NCI-H226 (cell line): ENCODE measurements at regions not wholly inside any gene's neighbourhood (a gene's known extent, or its start where the extent isn't known, plus 50 kb on each side); places are given as distances from the start of the nearest gene placed in this dataset.
"Not testable (repeated sequence)": the region's sequence is repeated elsewhere in the genome, so short reads cannot be mapped to it uniquely, and the experiment has no call there.

Experiments used
- DNase-seq: peaks from one replicate; pipeline ENCODE4 v3.0.0-alpha.2; 2015

DNA sequence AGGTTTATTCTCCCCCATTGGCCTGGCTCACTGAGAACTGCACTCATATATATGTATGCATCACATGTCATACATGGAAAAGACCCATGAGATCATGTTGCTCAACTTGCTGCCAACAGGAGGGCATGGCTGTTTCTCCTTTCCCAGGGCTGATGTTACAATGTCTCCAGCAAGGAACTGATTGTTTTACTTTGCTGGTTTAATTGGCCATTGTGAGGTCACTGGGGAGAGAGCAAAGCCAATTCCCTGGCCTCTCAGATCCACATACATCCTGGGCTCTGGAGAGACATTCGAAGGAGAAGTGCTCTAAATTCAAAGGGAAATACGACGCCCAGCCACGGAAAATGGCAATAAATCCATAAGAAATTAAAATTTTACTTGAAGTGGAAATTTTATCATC is 287.8 kb downstream of the WDR11 start:
- DNase-seq = no peak

- DNase-seq = not testable (repeated sequence)
These were observed 294.7 kb downstream of the WDR11 start for GRCh38 chr10:121145802-121146395.

GRCh38 chr10:121148921-121149320 is 297.8 kb downstream of the WDR11 start:
- DNase-seq = no peak

- DNase-seq = no peak
These were observed 300.9 kb downstream of the WDR11 start for GRCh38 chr10:121152033-121152432.

- DNase-seq = no peak
These were observed 301.8 kb downstream of the WDR11 start for GRCh38 chr10:121152935-121153334.

- no peak for DNase-seq
These were observed 303.1 kb downstream of the WDR11 start for GRCh38 chr10:121154310-121154709.

GRCh38 chr10:121154846-121155245 is 303.7 kb downstream of the WDR11 start:
- no peak for DNase-seq

GRCh38 chr10:121155742-121156474 is 304.7 kb downstream of the WDR11 start:
- DNase-seq = no peak

DNA sequence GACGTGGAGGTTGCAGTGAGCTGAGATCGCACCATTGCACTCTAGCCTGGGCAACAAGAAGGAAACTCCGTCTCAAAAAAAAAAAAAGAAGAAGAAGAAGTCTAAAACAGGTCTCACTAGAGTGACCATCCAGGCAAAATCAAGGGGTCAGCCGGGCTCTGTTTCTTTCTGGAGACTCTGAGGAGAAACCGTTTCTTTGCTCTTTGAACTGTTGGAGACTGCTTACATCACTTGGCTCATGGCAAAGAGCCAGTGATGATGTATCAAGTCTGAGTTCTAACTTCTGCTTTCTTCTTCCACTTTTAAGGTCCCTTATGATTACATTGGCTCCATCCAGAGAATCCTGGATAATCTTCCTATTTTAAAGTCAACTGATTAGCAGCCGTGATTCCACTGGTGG is 306.8 kb downstream of the WDR11 start:
- no peak for DNase-seq

GRCh38 chr10:121158988-121159579 is 307.9 kb downstream of the WDR11 start:
- peak; percentile 18 for DNase-seq

DNA sequence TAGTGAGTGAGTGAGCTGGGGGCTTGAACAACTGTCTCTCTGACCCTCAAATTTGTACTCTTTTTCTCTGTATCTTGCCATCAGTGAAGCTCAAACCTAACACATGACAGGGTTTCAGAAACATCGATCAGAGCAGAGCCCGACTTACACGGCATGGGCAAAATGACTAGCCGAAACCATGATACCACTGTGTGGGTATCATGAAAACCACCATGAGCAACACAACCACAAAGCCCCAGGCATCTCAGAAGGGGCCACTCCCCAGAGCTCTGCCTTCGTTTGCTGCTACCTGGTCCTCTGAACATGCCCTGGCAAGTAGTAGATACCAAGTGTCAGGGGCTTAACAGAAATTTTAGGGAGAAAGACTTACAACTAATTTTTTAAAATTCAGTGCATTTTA is 308.5 kb downstream of the WDR11 start:
- DNase-seq = no peak

- DNase-seq = no peak
These were observed 314.1 kb downstream of the WDR11 start for GRCh38 chr10:121165276-121165675.

GRCh38 chr10:121167534-121168243 is 316.5 kb downstream of the WDR11 start:
- no peak for DNase-seq

DNA sequence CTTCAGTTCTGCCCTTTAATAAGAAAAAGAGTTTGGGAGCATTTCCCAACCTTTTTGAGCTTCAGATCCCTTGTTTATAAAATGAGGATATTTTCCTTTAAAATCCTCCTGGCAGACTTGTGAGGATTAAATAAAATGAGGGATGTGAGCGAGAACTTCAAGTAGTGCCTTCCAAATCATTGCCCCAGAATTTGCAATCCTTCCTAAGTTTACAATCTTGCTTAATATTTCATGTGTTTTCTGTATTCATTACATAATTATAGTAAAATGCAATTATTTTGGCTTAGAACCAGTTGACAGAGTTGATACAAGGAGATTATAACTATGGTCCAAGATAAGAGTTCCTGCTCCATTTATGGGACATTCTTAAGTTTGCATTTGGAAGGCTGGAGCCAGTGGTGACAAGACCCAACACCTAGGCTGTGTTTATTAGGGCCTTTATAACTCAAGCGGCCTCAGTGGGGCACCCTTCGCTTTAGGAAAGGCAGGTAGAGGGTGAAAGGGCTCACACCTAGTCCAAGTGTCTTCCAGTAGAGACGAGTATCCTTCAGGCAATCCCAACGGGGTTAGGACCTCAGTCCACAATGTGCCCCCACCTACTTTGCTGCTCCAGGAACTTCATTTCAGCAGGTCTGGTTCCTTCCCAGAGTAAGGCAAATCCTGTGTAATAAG is 317.5 kb downstream of the WDR11 start:
- DNase-seq = no peak

- no peak for DNase-seq
These were observed 318.2 kb downstream of the WDR11 start for GRCh38 chr10:121169406-121169805.

DNA sequence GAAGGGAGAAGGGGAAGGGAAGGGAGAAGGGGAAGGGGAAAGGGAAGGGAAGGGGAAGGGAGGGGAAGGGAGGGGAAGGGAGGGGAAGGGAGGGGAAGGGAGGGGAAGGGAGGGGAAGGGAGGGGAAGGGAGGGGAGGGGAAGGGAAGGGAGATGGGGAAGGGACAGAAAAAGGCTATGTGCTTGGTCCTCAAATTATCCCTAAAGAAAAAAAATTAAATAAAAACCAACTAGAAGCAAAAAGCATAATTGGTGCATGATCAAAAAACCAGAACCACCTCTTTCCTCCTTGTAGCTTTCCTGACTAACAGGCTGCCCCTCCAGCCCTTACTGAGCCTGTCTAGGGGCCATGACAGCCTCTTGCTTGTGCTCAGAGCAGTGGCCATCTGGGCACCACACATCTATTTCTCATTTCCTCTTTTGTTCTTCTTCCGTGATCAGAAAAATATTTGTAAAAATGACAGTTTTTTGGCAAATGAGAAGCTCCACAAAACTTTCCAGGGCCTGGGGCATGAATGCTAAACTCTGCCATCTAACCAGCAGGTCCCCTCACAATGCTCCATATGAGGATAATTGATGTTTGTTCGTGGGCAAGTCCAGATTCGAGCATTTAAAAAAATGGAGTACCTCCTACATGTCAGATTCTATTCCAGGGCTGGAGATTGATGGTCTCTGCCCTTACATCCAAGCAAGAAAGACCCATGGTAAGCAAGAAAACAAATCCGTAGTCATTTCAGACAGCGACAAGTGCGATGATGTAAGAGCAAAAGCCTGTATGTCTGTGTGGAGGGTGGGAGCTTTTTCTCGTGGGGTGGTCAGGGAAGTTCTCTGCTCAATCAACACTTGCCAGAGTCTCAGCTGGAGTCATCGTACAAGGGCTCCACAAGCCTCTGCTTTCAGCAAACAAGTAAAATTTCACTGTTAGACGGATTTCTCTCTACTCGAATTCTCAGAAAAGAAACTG is 320.9 kb downstream of the WDR11 start:
- DNase-seq = no peak

DNA sequence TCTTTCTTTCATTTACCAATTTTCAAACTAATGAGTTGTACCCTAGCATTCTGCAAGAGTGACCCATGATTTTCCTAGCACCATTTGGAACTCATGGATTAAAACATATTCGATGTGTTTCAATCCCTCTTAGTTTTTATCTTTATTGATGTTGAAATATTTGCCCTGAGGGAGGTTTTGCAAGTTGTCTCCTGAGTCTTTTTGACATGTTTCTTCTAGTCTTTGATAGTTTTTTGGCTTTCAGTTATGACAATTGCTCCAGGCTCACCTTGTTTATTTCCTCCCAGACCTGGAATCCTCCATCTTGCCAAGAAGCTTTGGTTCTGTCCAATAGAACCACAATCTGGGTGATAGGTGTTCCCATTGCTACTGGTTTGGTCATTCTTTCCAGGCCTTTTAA is 327.8 kb downstream of the WDR11 start:
- DNase-seq = no peak

DNA sequence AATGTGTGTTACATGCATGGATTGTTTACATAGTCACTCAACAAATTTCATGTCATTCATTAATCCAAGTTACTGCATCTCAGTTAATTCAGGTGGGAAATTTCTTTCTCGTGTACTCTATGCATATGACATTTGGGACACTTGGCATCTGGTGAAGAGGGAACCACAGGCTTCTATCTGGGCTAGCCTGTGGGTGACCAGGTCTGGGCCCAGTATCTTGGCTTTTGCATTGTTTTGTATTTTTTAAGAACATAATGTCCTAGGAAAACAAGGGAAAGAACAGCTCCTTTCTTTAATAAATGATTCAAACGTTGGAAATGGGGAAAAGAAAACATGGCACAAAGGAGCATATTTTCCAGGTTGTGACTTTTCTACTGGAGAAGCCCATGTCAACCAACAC is 331.1 kb downstream of the WDR11 start:
- no peak for DNase-seq

GRCh38 chr10:121183236-121183635 is 332.1 kb downstream of the WDR11 start:
- no peak for DNase-seq

GRCh38 chr10:121183707-121184106 is 332.5 kb downstream of the WDR11 start:
- no peak for DNase-seq

DNA sequence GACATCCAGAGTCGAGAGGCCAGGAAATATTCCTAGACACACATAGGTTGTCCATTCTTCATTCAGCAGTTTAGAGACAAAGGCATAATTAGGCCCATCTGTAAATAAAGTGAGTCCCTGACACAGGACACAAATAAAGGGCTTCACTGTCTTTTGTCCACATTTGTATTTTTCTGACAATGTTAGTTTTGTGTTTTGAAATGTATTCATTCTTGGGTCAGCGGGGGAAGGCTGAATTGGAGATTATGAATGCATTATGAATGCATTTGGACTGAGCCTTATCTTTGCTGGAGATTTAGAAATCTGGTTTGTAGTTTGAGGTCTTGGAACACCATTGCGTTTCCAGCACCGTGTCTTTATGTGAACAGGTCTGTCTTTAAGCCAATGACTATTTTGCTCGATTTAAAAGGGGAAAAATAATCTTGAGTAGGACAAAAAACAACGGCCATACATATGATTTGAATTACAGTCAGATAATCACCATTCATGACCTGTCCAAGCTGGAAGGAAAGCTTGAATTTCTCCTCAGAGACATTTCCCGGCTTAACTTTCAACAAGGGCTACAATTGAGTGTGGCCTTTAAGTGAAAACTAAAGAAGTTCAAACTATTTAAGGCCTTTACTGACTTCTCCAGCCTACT is 334.8 kb downstream of the WDR11 start:
- DNase-seq = no peak
